Prostate gland (tissue), 2 donors: ENCODE measurements at regions not wholly inside any gene's neighbourhood (a gene's known extent, or its start where the extent isn't known, plus 50 kb on each side); places are given as distances from the start of the nearest gene placed in this dataset.
A peak's percentile ranks its signal among the peaks of the same experiment; 100 is the strongest.

Experiments used
- DNase-seq: peaks from one replicate; pipeline ENCODE4 v3.0.0-alpha.2; 2019; ENCODE audit warnings: low spot score
- H3K27ac ChIP-seq, 2 donors: fragments of 200-600 bp; sonication (generic); 2 replicates each; pipeline ENCODE4 v1.5.1; 2017 to 2019
- H3K27me3 ChIP-seq: fragments of 200-600 bp; sonication (generic); replicated peaks from 2 replicates; pipeline ENCODE4 v1.5.1; 2019; ENCODE audit not compliant: insufficient read depth
- H3K36me3 ChIP-seq, 2 donors: fragments of 200-600 bp; sonication (generic); 1 replicate in 1 of 2; 2 replicates in 1 of 2; pipeline versions ENCODE4 v1.5.1 to v1.8.1; 2017 to 2019
- H3K4me1 ChIP-seq: fragments of 200-600 bp; sonication (generic); replicated peaks from 2 replicates; pipeline ENCODE4 v1.5.1; 2019
- H3K4me3 ChIP-seq, 2 donors: fragments of 200-600 bp; sonication (generic); 2 replicates each; pipeline ENCODE4 v1.5.1; 2017 to 2019
- H3K9me3 ChIP-seq: fragments of 200-600 bp; sonication (generic); 2 replicates; pipeline ENCODE4 v1.5.1; 2017
- CTCF ChIP-seq, 4 experiments: fragments of 200-600 bp in 2 of 4; fragments of 450-650 bp in 2 of 4; sonication (generic) in 2 of 4; IDR thresholded peaks; 1 replicate in 3 of 4; 2 replicates in 1 of 4; pipeline ENCODE4 v1.5.1; 2016 to 2019; ENCODE audit warnings: antibody characterized with exemption in 4 of 4, mild to moderate bottlenecking in 2 of 4, moderate library complexity in 2 of 4
- POLR2A ChIP-seq: fragments of 450-650 bp; IDR thresholded peaks from one replicate; pipeline ENCODE4 v1.6.1; 2016; ENCODE audit warnings: antibody characterized with exemption, mild to moderate bottlenecking
- POLR2AphosphoS5 ChIP-seq: sonication (generic); formaldehyde crosslinking; IDR thresholded peaks from one replicate; pipeline ENCODE4 v1.6.1; 2017; ENCODE audit warnings: antibody characterized with exemption
- whole genome bisulfite sequencing: methylation state at CpG from one replicate; pipeline ENCODE4 v1.1.5; 2018; 5-methylcytosine and 5-hydroxymethylcytosine counted together
- intact Hi-C: fragments of 100-400 bp; cut with DNase I; formaldehyde crosslinking; loops from one replicate; pipeline ENCODE4 v1.14.2; 2022

GRCh38 chr1:209235166-209235565 lies 348.3 kb upstream of the CAMK1G start:
- no peak for TF ChIP-seq POLR2AphosphoS5
- no peak for TF ChIP-seq CTCF (IDR thresholded peaks at IDR 0.05)
- TF ChIP-seq POLR2A, result no peak

GRCh38 chr1:209238356-209238755 lies 345.2 kb upstream of the CAMK1G start:
- Histone ChIP-seq H3K4me1 (no peaks in the 10 kb centered on the region), H3K27me3 (no peaks in the 10 kb centered on the region), H3K27ac (no peak overlapping the region), H3K4me3 (no peak overlapping the region), H3K9me3 (no peaks in the 10 kb centered on the region), H3K36me3 (no peaks in the 10 kb centered on the region)
- WGBS, result 83% methylated on average over 1 of the region's 1 CpG
- no peak for DNase-seq
- TF ChIP-seq POLR2AphosphoS5 (no peak), CTCF (IDR thresholded peaks at IDR 0.05) (no peak), POLR2A (no peak)
- intact Hi-C loops, result no loop called here

More at GRCh38 chr1:209235166-209235565, 348.3 kb upstream of the CAMK1G start:
- Histone ChIP-seq H3K4me3 (no peak overlapping the region), H3K4me1 (no peaks in the 10 kb centered on the region), H3K9me3 (no peaks in the 10 kb centered on the region), H3K27me3 (peaks cover 2% of the 10 kb centered on the region), H3K27ac (no peak overlapping the region), H3K36me3 (no peaks in the 10 kb centered on the region)
- intact Hi-C loops, result no loop called here
- WGBS, result 96% methylated on average over 4 of the region's 4 CpGs
- no peak for DNase-seq

GRCh38 chr1:209240351-209240750 lies 343.2 kb upstream of the CAMK1G start:
- Histone ChIP-seq H3K36me3 (no peaks in the 10 kb centered on the region), H3K9me3 (no peaks in the 10 kb centered on the region), H3K4me1 (no peaks in the 10 kb centered on the region), H3K27ac (no peak overlapping the region), H3K27me3 (no peaks in the 10 kb centered on the region), H3K4me3 (no peak overlapping the region)
- TF ChIP-seq POLR2A, result no peak
- TF ChIP-seq CTCF (IDR thresholded peaks at IDR 0.05), result no peak
- no peak for TF ChIP-seq POLR2AphosphoS5
- intact Hi-C loops, result no loop called here
- 76% methylated on average over 2 of the region's 2 CpGs for WGBS
- DNase-seq, result no peak

GRCh38 chr1:209241487-209241886 lies 342.0 kb upstream of the CAMK1G start:
- H3K36me3 ChIP-seq, result no peaks in the 10 kb centered on the region
- H3K27ac ChIP-seq, result no peak overlapping the region
- intact Hi-C loops, result no loop called here
- no peak for DNase-seq
- TF ChIP-seq CTCF (IDR thresholded peaks at IDR 0.05) (no peak), POLR2A (no peak), POLR2AphosphoS5 (no peak)
- WGBS, result 55% methylated on average over 6 of the region's 6 CpGs
- H3K4me1 ChIP-seq, result no peaks in the 10 kb centered on the region
- no peaks in the 10 kb centered on the region for H3K27me3 ChIP-seq
- H3K4me3 ChIP-seq, result no peak overlapping the region
- no peaks in the 10 kb centered on the region for H3K9me3 ChIP-seq

GRCh38 chr1:209248649-209249279 lies 334.8 kb upstream of the CAMK1G start:
- no peaks in the 10 kb centered on the region for H3K27me3 ChIP-seq
- peak; percentile 71 for DNase-seq
- no peak overlapping the region for H3K4me3 ChIP-seq
- H3K9me3 ChIP-seq, result no peaks in the 10 kb centered on the region
- no peak overlapping the region for H3K27ac ChIP-seq
- intact Hi-C loops, result no loop called here
- H3K4me1 ChIP-seq, result no peaks in the 10 kb centered on the region
- 40% methylated on average over 6 of the region's 6 CpGs for WGBS
- TF ChIP-seq CTCF (IDR thresholded peaks at IDR 0.05) (peak; percentile 71 to 93 (median 87)), POLR2AphosphoS5 (no peak)
- H3K36me3 ChIP-seq, result no peaks in the 10 kb centered on the region
